Neural cell (in vitro differentiated cells): ENCODE measurements at regions not wholly inside any gene's neighbourhood (a gene's known extent, or its start where the extent isn't known, plus 50 kb on each side); places are given as distances from the start of the nearest gene placed in this dataset.

Source experiments
- H2AFZ ChIP-seq: fragments of 200-600, 300-800 bp; sonication (generic), shearing (Covaris generic); 2 replicates; pipeline ENCODE4 v1.6.0; 2014; ENCODE audit warnings: low read depth, mild to moderate bottlenecking, antibody characterized with exemption, low read length, moderate library complexity
- H3F3A ChIP-seq: fragments of 200-600 bp; shearing (Covaris generic); 2 replicates; pipeline ENCODE4 v1.6.1; 2016; ENCODE audit warnings: mild to moderate bottlenecking, moderate library complexity, mixed read lengths, antibody characterized with exemption, low read length; ENCODE audit not compliant: insufficient read depth, poor library complexity, severe bottlenecking
- H3K27ac ChIP-seq: fragments of 200-600, 300-800 bp; sonication (generic), shearing (Covaris generic); 2 replicates; pipeline ENCODE4 v1.5.1; 2014; ENCODE audit warnings: mild to moderate bottlenecking, low read length, moderate library complexity
- H3K27me3 ChIP-seq: fragments of 300-800, 200-600 bp; sonication (generic), shearing (Covaris generic); 2 replicates; pipeline ENCODE4 v1.6.0; 2014; ENCODE audit warnings: mild to moderate bottlenecking, low read depth, low read length, moderate library complexity; ENCODE audit not compliant: insufficient read depth
- H3K36me3 ChIP-seq: fragments of 300-800, 200-600 bp; sonication (generic), shearing (Covaris generic); 2 replicates; pipeline ENCODE4 v1.5.1; 2014; ENCODE audit warnings: mild to moderate bottlenecking, antibody characterized with exemption, low read length, moderate library complexity; ENCODE audit not compliant: insufficient read depth
- H3K4me2 ChIP-seq: fragments of 300-800, 200-600 bp; sonication (generic), shearing (Covaris generic); 2 replicates; pipeline ENCODE4 v1.6.0; 2014; ENCODE audit warnings: mild to moderate bottlenecking, low read length
- H3K4me3 ChIP-seq: fragments of 300-800, 200-600 bp; sonication (generic), shearing (Covaris generic); 2 replicates; pipeline ENCODE4 v1.5.1; 2014; ENCODE audit warnings: mild to moderate bottlenecking, low read length, moderate library complexity
- H3K79me2 ChIP-seq: fragments of 200-600 bp; shearing (Covaris generic); replicated peaks from 2 replicates; pipeline ENCODE4 v1.6.0; 2014; ENCODE audit warnings: mild to moderate bottlenecking, low read length, moderate library complexity; ENCODE audit not compliant: insufficient read depth
- H3K9ac ChIP-seq: fragments of 300-800, 200-600 bp; sonication (generic), shearing (Covaris generic); 2 replicates; pipeline ENCODE4 v1.6.1; 2016; ENCODE audit warnings: mild to moderate bottlenecking, low read length, mixed read lengths
- H3K9me2 ChIP-seq: fragments of 200-600 bp; shearing (Covaris generic); 2 replicates; pipeline ENCODE4 v1.6.1; 2016; ENCODE audit warnings: mild to moderate bottlenecking, low read length, mixed read lengths; ENCODE audit not compliant: insufficient read depth
- H3K9me3 ChIP-seq: fragments of 200-600, 300-800 bp; sonication (generic), shearing (Covaris generic); 2 replicates; pipeline ENCODE4 v1.6.1; 2016; ENCODE audit warnings: mild to moderate bottlenecking, mixed run types, low read length, moderate library complexity, mixed read lengths
- H4K20me1 ChIP-seq: fragments of 200-600 bp; shearing (Covaris generic); 2 replicates; pipeline ENCODE4 v1.6.1; 2016; ENCODE audit warnings: mild to moderate bottlenecking, mixed run types; ENCODE audit not compliant: insufficient read depth
- CTCF ChIP-seq: fragments of 450-650 bp; IDR thresholded peaks from 2 replicates; pipeline ENCODE4 v1.5.1; 2014; ENCODE audit warnings: antibody characterized with exemption, mild to moderate bottlenecking, moderate library complexity; ENCODE audit not compliant: poor library complexity, severe bottlenecking
- EP300 ChIP-seq: fragments of 450-650 bp; conservative IDR thresholded peaks from 2 replicates; pipeline ENCODE4 v1.6.1; 2014; ENCODE audit warnings: antibody characterized with exemption, mild to moderate bottlenecking, moderate library complexity; ENCODE audit not compliant: poor library complexity, severe bottlenecking
- EZH2 ChIP-seq: fragments of 200-600, 300-800 bp; shearing (Covaris generic), sonication (generic); IDR thresholded peaks from 2 replicates; pipeline ENCODE4 v1.6.1; 2014; ENCODE audit warnings: antibody characterized with exemption, low read length, borderline replicate concordance, mild to moderate bottlenecking; ENCODE audit not compliant: insufficient read depth, poor library complexity, severe bottlenecking
- MXI1 ChIP-seq: fragments of 450-650 bp; conservative IDR thresholded peaks from 2 replicates; pipeline ENCODE4 v1.6.1; 2014; ENCODE audit warnings: antibody characterized with exemption, mild to moderate bottlenecking; ENCODE audit not compliant: poor library complexity, severe bottlenecking
- POLR2AphosphoS5 ChIP-seq: IDR thresholded peaks from 2 replicates; pipeline ENCODE4 v1.6.1; 2012
- RAD21 ChIP-seq: fragments of 450-650 bp; conservative IDR thresholded peaks from 2 replicates; pipeline ENCODE4 v1.6.1; 2014; ENCODE audit warnings: antibody characterized with exemption, mild to moderate bottlenecking, moderate library complexity
- SMC3 ChIP-seq: fragments of 450-650 bp; conservative IDR thresholded peaks from 2 replicates; pipeline ENCODE4 v1.6.1; 2014; ENCODE audit warnings: antibody characterized with exemption, mild to moderate bottlenecking, moderate library complexity; ENCODE audit not compliant: poor library complexity
- TAF1 ChIP-seq: IDR thresholded peaks from 2 replicates; pipeline ENCODE4 v1.6.1; 2012; ENCODE audit warnings: low read depth
- TF ChIP-seq, protein P1 (sequence below): IDR thresholded peaks from 2 replicates; pipeline ENCODE4 v1.6.1; 2012; ENCODE audit warnings: borderline replicate concordance

DNA sequence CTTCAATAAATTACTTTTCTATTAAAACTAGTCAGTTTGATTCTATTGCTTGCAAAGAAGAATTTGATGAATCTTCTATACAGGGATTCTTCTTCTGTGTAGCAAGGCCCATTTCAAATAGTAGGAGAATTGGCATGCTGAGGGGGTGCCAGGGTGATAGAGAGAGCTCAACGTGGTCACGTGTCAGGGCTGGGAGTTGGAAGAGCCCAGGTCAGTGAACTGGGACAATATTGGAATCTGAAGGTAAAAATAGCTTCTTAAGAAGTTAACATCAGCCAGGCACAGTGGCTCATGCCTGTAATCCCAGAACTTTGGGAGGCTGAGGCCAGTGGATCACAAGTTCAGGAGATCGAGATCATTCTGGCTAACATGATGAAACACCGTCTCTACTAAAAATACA is 64.1 kb upstream of the TLE1 start:
- no peaks in the 10 kb centered on the region for H3K9me3 ChIP-seq
- H3K27me3 ChIP-seq = no peaks in the 10 kb centered on the region
- H3K9ac ChIP-seq = no peak overlapping the region
- no peaks in the 10 kb centered on the region for H3K9me2 ChIP-seq
- no peak overlapping the region for H3K4me2 ChIP-seq
- H2AFZ ChIP-seq = no peak overlapping the region
- no peak overlapping the region for H3K27ac ChIP-seq
- no peak for TF ChIP-seq POLR2AphosphoS5
- TF ChIP-seq CTCF = no peak
- no peak for TF ChIP-seq TAF1
- TF ChIP-seq EZH2 = no peak
- TF ChIP-seq EP300 = no peak
- TF ChIP-seq, protein P1, sequence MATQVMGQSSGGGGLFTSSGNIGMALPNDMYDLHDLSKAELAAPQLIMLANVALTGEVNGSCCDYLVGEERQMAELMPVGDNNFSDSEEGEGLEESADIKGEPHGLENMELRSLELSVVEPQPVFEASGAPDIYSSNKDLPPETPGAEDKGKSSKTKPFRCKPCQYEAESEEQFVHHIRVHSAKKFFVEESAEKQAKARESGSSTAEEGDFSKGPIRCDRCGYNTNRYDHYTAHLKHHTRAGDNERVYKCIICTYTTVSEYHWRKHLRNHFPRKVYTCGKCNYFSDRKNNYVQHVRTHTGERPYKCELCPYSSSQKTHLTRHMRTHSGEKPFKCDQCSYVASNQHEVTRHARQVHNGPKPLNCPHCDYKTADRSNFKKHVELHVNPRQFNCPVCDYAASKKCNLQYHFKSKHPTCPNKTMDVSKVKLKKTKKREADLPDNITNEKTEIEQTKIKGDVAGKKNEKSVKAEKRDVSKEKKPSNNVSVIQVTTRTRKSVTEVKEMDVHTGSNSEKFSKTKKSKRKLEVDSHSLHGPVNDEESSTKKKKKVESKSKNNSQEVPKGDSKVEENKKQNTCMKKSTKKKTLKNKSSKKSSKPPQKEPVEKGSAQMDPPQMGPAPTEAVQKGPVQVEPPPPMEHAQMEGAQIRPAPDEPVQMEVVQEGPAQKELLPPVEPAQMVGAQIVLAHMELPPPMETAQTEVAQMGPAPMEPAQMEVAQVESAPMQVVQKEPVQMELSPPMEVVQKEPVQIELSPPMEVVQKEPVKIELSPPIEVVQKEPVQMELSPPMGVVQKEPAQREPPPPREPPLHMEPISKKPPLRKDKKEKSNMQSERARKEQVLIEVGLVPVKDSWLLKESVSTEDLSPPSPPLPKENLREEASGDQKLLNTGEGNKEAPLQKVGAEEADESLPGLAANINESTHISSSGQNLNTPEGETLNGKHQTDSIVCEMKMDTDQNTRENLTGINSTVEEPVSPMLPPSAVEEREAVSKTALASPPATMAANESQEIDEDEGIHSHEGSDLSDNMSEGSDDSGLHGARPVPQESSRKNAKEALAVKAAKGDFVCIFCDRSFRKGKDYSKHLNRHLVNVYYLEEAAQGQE = no peak
- TF ChIP-seq SMC3 = no peak
- no peak for TF ChIP-seq RAD21
- TF ChIP-seq MXI1 = no peak
- H3K79me2 ChIP-seq = no peaks in the 10 kb centered on the region
- H3K36me3 ChIP-seq = no peaks in the 10 kb centered on the region
- no peak overlapping the region for H3K4me3 ChIP-seq
- no peaks in the 10 kb centered on the region for H4K20me1 ChIP-seq
- no peaks in the 10 kb centered on the region for H3F3A ChIP-seq

GRCh38 chr9:81754245-81754644 is 64.9 kb upstream of the TLE1 start:
- H3K27me3 ChIP-seq = no peaks in the 10 kb centered on the region
- no peak overlapping the region for H3K9ac ChIP-seq
- H3K4me2 ChIP-seq = no peak overlapping the region
- no peaks in the 10 kb centered on the region for H3K9me2 ChIP-seq
- H3K27ac ChIP-seq = no peak overlapping the region
- TF ChIP-seq, protein P1 = no peak
- TF ChIP-seq EZH2 (no peak), POLR2AphosphoS5 (no peak), SMC3 (no peak), CTCF (no peak), TAF1 (no peak), MXI1 (no peak), RAD21 (no peak), EP300 (no peak)
- no peaks in the 10 kb centered on the region for H3K9me3 ChIP-seq
- no peaks in the 10 kb centered on the region for H3K79me2 ChIP-seq
- H2AFZ ChIP-seq = no peak overlapping the region
- H3F3A ChIP-seq = no peaks in the 10 kb centered on the region
- no peak overlapping the region for H3K4me3 ChIP-seq
- H4K20me1 ChIP-seq = no peaks in the 10 kb centered on the region
- H3K36me3 ChIP-seq = no peaks in the 10 kb centered on the region
